Activated CD8-positive, alpha-beta T cell treated with anti-CD3 and anti-CD28 coated beads, Interleukin-2, amount 10 ng/mL, durations not matched to agents 7 days and 5 days (primary cell): ENCODE measurements at regions not wholly inside any gene's neighbourhood (a gene's known extent, or its start where the extent isn't known, plus 50 kb on each side); places are given as distances from the start of the nearest gene placed in this dataset.

Experiments
- ATAC-seq: fragments of 150-1000 bp; cut with Tn5 transposase; one replicate; pipeline ENCODE4 v1.10.0; 2021; ENCODE audit warnings: moderate library complexity
- CTCF ChIA-PET: fragments of 350-600 bp; sonication (Branson Sonifier 250); formaldehyde crosslinking; loops from one replicate; lab custom pipeline; 2021; ENCODE audit warnings: antibody characterized with exemption; lab: Charles Lee
- POLR2A ChIA-PET: fragments of 350-600 bp; sonication (Branson Sonifier 250); formaldehyde crosslinking; loops from one replicate; lab custom pipeline; 2021; ENCODE audit warnings: antibody characterized with exemption; lab: Charles Lee
- DNase-seq: peaks from one replicate; pipeline ENCODE4 v3.0.0-alpha.2; 2020
- H3K27ac Mint-ChIP-seq: one replicate; pipeline ENCODE4 v1.8.0; 2021; ENCODE audit warnings: mild to moderate bottlenecking, mixed read lengths
- H3K27me3 Mint-ChIP-seq: one replicate; pipeline ENCODE4 v1.8.0; 2021; ENCODE audit warnings: low read depth, mixed read lengths
- H3K36me3 Mint-ChIP-seq: one replicate; pipeline ENCODE4 v1.8.0; 2021; ENCODE audit warnings: low read depth, mixed read lengths
- H3K4me1 Mint-ChIP-seq: one replicate; pipeline ENCODE4 v1.8.0; 2021; ENCODE audit warnings: low read depth, mixed read lengths
- H3K4me3 Mint-ChIP-seq: one replicate; pipeline ENCODE4 v1.8.0; 2021; ENCODE audit warnings: mild to moderate bottlenecking, mixed read lengths
- H3K9me3 Mint-ChIP-seq: one replicate; pipeline ENCODE4 v1.8.0; 2022; ENCODE audit warnings: mixed read lengths; ENCODE audit not compliant: insufficient read depth

GRCh38 chrX:28311466-28311865, 275.8 kb upstream of the IL1RAPL1 start:
- H3K4me1 Mint-ChIP-seq, result no peaks in the 10 kb centered on the region
- CTCF ChIA-PET, result no interaction called here
- no peaks in the 10 kb centered on the region for H3K27me3 Mint-ChIP-seq
- H3K27ac Mint-ChIP-seq, result no peak overlapping the region
- H3K36me3 Mint-ChIP-seq, result no peaks in the 10 kb centered on the region
- DNase-seq (no peak), ATAC-seq (no peak)
- no peak overlapping the region for H3K4me3 Mint-ChIP-seq
- peaks cover 7% of the 10 kb centered on the region for H3K9me3 Mint-ChIP-seq
- POLR2A ChIA-PET, result no interaction called here

DNA sequence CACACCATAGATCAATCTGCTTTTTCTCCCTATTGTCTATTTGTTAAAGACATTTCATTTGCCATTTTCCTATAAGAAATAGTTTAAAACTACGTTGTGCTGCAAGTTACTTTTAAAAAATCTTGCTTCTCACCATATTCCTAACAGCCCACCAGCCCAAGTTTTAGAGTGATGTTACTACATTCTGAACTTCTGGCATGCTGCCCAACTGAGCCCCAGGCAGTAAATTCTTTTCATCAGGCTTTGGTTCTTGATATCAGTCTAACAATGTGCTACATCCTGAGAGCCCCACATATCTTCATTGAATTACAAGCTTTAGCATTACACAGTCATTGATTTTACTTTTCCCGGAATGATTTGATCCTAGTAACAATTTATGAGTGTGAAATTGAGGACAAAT, 283.8 kb upstream of the IL1RAPL1 start:
- CTCF ChIA-PET, result no interaction called here
- DNase-seq (no peak), ATAC-seq (no peak)
- Mint-ChIP-seq H3K4me3 (no peak overlapping the region), H3K27ac (no peak overlapping the region), H3K27me3 (no peaks in the 10 kb centered on the region), H3K36me3 (no peaks in the 10 kb centered on the region), H3K4me1 (no peaks in the 10 kb centered on the region), H3K9me3 (peaks cover 5% of the 10 kb centered on the region)
- POLR2A ChIA-PET, result no interaction called here

DNA sequence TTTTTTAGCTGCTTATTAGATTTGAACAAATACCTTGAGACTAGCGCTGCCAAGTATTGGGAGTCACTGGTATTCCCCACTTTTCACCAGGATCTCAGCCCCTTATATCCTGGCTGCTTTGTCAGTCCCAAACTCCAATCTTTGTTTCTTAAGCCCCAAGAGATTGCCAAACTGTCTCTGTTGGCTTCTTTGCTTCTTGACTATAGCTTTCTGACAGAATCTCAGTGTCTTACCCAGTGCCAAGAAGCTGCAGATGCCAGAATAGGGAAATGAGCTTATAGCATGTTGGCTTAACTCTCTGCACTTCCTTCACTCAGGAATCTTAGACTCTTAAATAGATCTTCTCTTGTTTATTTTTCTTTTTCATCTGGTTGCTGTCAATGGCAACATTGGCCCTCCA, 297.5 kb upstream of the DCAF8L1 start:
- H3K27me3 Mint-ChIP-seq, result no peaks in the 10 kb centered on the region
- H3K4me3 Mint-ChIP-seq, result no peak overlapping the region
- no peak overlapping the region for H3K27ac Mint-ChIP-seq
- ChIA-PET CTCF (no interaction called here), POLR2A (no interaction called here)
- DNase-seq (no peak), ATAC-seq (no peak)
- H3K36me3 Mint-ChIP-seq, result no peaks in the 10 kb centered on the region
- peaks cover 3% of the 10 kb centered on the region for H3K9me3 Mint-ChIP-seq
- H3K4me1 Mint-ChIP-seq, result no peaks in the 10 kb centered on the region

GRCh38 chrX:28278251-28278650, 297.0 kb upstream of the DCAF8L1 start:
- Mint-ChIP-seq H3K36me3 (no peaks in the 10 kb centered on the region), H3K4me3 (no peak overlapping the region), H3K27ac (no peak overlapping the region), H3K27me3 (no peaks in the 10 kb centered on the region), H3K9me3 (peaks cover 3% of the 10 kb centered on the region), H3K4me1 (no peaks in the 10 kb centered on the region)
- DNase-seq, result no peak
- no peak for ATAC-seq
- ChIA-PET CTCF (no interaction called here), POLR2A (no interaction called here)

GRCh38 chrX:28273736-28274135, 292.5 kb upstream of the DCAF8L1 start:
- H3K4me1 Mint-ChIP-seq, result no peaks in the 10 kb centered on the region
- ATAC-seq (no peak), DNase-seq (no peak)
- no peak overlapping the region for H3K4me3 Mint-ChIP-seq
- no peaks in the 10 kb centered on the region for H3K9me3 Mint-ChIP-seq
- H3K36me3 Mint-ChIP-seq, result no peaks in the 10 kb centered on the region
- ChIA-PET POLR2A (no interaction called here), CTCF (no interaction called here)
- H3K27me3 Mint-ChIP-seq, result no peaks in the 10 kb centered on the region
- H3K27ac Mint-ChIP-seq, result no peak overlapping the region

DNA sequence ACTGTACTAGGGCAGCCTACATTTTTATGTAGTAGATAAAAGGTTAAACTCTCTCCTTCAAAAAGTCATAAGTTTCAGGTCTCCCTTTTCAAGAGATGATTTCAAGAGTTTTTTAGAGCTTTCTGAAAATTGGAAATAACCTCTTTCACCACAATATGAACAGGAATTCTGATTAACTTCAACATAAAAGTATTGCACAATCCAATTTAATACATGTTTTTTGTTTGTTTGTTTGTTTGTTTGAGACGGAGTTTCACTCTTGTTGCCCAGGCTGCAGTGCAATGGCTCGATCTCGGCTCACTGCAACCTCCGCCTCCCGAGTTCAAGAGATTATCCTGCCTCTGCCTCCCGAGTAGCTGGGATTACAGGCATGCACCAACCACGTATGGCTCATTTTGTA, 265.4 kb upstream of the DCAF8L1 start:
- Mint-ChIP-seq H3K4me1 (no peaks in the 10 kb centered on the region), H3K27me3 (no peaks in the 10 kb centered on the region), H3K9me3 (no peaks in the 10 kb centered on the region), H3K36me3 (no peaks in the 10 kb centered on the region), H3K27ac (no peak overlapping the region), H3K4me3 (no peak overlapping the region)
- no peak for ATAC-seq
- ChIA-PET POLR2A (no interaction called here), CTCF (no interaction called here)
- no peak for DNase-seq

DNA sequence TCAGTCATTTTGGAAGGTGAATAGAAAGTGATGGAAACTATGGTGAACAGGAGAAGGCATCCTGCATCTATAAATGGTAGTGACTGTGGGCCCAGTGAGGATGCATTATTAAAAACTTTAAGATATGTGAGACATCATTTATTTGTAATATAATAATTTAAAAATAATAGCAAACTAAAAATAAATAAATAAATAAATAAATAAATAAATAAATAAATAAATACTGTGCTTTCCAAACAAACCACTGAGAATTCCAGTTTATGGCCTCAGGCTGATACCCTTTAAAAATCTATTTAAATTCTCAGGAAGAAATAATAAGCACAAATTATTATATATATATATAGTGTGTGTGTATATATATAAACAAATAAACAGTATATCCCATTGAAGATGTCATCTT, 248.0 kb upstream of the DCAF8L1 start:
- DNase-seq (no peak), ATAC-seq (no peak)
- no peak overlapping the region for H3K27ac Mint-ChIP-seq
- no peaks in the 10 kb centered on the region for H3K36me3 Mint-ChIP-seq
- H3K9me3 Mint-ChIP-seq, result peaks cover 8% of the 10 kb centered on the region
- no peak overlapping the region for H3K4me3 Mint-ChIP-seq
- ChIA-PET POLR2A (no interaction called here), CTCF (no interaction called here)
- H3K4me1 Mint-ChIP-seq, result no peaks in the 10 kb centered on the region
- no peaks in the 10 kb centered on the region for H3K27me3 Mint-ChIP-seq

- H3K36me3 Mint-ChIP-seq, result no peaks in the 10 kb centered on the region
- POLR2A ChIA-PET, result no interaction called here
- no peaks in the 10 kb centered on the region for H3K4me1 Mint-ChIP-seq
- no peak overlapping the region for H3K4me3 Mint-ChIP-seq
- ATAC-seq (no peak), DNase-seq (no peak)
- no peaks in the 10 kb centered on the region for H3K27me3 Mint-ChIP-seq
- H3K9me3 Mint-ChIP-seq, result peaks cover 4% of the 10 kb centered on the region
- CTCF ChIA-PET, result no interaction called here
- no peak overlapping the region for H3K27ac Mint-ChIP-seq
Observed at GRCh38 chrX:28225513-28225912, 244.3 kb upstream of the DCAF8L1 start.

DNA sequence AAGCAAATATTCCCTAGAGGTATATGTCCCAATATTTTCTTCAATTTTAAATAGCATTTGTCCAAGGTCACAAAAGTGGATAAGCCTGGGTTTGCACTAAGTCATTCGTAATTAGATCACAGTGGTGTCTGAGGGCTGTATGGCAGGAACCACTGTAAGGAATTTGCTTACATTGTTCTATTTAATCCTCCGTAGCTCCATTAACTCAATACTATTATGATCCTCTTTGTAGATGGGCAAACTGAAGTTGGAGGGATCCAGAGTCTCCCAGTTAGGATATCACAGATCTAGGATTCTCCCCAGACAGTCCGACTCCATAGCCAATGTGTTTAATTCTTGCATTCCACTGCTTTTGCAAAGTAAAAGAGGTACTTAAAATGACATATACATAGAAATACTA, 242.7 kb upstream of the DCAF8L1 start:
- POLR2A ChIA-PET, result no interaction called here
- DNase-seq, result no peak
- Mint-ChIP-seq H3K4me3 (no peak overlapping the region), H3K4me1 (no peaks in the 10 kb centered on the region), H3K9me3 (peaks cover 4% of the 10 kb centered on the region), H3K27ac (no peak overlapping the region), H3K27me3 (no peaks in the 10 kb centered on the region), H3K36me3 (no peaks in the 10 kb centered on the region)
- CTCF ChIA-PET, result no interaction called here
- ATAC-seq, result no peak

GRCh38 chrX:28223469-28223868, 242.2 kb upstream of the DCAF8L1 start:
- Mint-ChIP-seq H3K4me1 (no peaks in the 10 kb centered on the region), H3K4me3 (no peak overlapping the region), H3K27me3 (no peaks in the 10 kb centered on the region), H3K9me3 (peaks cover 4% of the 10 kb centered on the region), H3K36me3 (no peaks in the 10 kb centered on the region), H3K27ac (no peak overlapping the region)
- CTCF ChIA-PET, result no interaction called here
- DNase-seq, result no peak
- ATAC-seq, result no peak
- POLR2A ChIA-PET, result no interaction called here

DNA sequence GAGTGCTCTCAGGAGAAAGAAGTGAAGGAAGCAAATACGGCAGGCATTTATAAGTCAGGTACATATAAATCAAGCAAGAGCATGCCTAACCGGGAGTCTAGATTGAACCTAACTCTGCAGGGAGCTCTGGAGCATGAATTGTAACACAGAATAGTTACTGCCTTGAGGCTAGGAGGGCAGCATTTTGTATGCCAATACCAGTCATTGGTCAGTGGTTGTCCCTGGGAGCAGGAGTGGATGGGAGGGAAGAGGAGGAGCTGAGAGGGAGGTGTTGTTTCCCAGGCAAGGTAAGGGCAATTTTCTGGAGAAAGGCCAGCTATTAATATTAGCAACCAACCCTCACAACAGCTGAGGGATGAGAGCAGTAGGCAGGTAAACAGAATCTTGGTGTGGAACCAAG, 224.7 kb upstream of the DCAF8L1 start:
- ATAC-seq, result no peak
- POLR2A ChIA-PET, result no interaction called here

DNA sequence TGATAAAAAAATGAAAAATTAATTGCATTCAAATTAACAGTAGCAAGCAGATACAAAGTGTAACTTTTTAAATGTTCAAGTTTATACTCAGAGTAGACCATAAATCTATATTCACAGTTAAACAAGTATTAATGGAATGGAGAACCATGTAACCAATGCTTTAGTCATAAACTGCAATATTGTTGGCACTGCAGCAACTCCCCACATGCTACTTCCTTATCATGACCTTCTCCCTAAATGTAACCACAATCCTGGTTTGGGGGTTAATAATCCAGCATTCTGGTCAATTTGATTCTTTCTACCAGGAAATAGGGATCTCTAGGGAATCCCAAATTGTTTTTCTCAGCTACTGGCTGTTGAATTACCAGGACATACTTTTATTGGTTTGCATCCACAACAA, 223.9 kb upstream of the DCAF8L1 start:
- POLR2A ChIA-PET, result no interaction called here
- no peak for ATAC-seq

More for the DNA sequence above, 224.7 kb upstream of the DCAF8L1 start:
- no peaks in the 10 kb centered on the region for H3K27me3 Mint-ChIP-seq
- no peak overlapping the region for H3K4me3 Mint-ChIP-seq
- no peaks in the 10 kb centered on the region for H3K9me3 Mint-ChIP-seq
- H3K27ac Mint-ChIP-seq, result no peak overlapping the region
- no peaks in the 10 kb centered on the region for H3K36me3 Mint-ChIP-seq
- H3K4me1 Mint-ChIP-seq, result no peaks in the 10 kb centered on the region
- CTCF ChIA-PET, result no interaction called here
- no peak for DNase-seq

DNA sequence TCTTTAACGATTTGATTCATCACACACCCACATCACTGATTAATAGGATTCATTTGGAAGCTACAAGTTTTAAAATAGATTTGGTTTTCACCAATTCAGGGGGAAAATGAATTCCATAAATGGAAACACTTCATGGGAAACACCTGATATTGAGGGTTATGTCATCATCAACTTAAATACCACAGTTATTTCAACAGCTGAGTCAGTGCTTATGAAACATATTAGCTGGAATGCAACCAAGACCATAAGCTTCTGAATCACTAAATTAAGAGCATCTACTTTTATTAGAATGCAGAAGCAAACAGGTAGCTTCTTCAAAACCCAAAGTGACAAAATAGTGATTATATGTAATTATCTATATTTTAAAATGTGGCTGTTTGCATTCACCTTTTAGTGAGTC, 207.8 kb upstream of the DCAF8L1 start:
- POLR2A ChIA-PET, result no interaction called here
- no peaks in the 10 kb centered on the region for H3K27me3 Mint-ChIP-seq
- no peak overlapping the region for H3K27ac Mint-ChIP-seq
- CTCF ChIA-PET, result no interaction called here
- no peak overlapping the region for H3K4me3 Mint-ChIP-seq
- ATAC-seq, result no peak
- no peaks in the 10 kb centered on the region for H3K4me1 Mint-ChIP-seq
- H3K36me3 Mint-ChIP-seq, result no peaks in the 10 kb centered on the region
- H3K9me3 Mint-ChIP-seq, result no peaks in the 10 kb centered on the region
- no peak for DNase-seq

More for the DNA sequence above, 223.9 kb upstream of the DCAF8L1 start:
- Mint-ChIP-seq H3K9me3 (no peaks in the 10 kb centered on the region), H3K4me1 (no peaks in the 10 kb centered on the region), H3K4me3 (no peak overlapping the region), H3K27ac (no peak overlapping the region), H3K36me3 (no peaks in the 10 kb centered on the region), H3K27me3 (no peaks in the 10 kb centered on the region)
- CTCF ChIA-PET, result no interaction called here
- DNase-seq, result no peak
